Mesenchymal stem cell (in vitro differentiated cells and primary cell): ENCODE measurements at regions not wholly inside any gene's neighbourhood (a gene's known extent, or its start where the extent isn't known, plus 50 kb on each side); places are given as distances from the start of the nearest gene placed in this dataset.

Experiments used
- DNase-seq: peaks from one replicate; pipeline ENCODE4 v3.0.0-alpha.2; 2013
- H2AFZ ChIP-seq: one replicate; pipeline ENCODE4 v1.6.1; 2013; ENCODE audit warnings: low read depth, mild to moderate bottlenecking, control low read depth, inconsistent platforms, low read length, moderate library complexity
- H2AK5ac ChIP-seq: 2 replicates; pipeline ENCODE4 v1.6.1; 2013; ENCODE audit warnings: low read length, moderate library complexity, mild to moderate bottlenecking, inconsistent platforms; ENCODE audit not compliant: severe bottlenecking
- H2BK120ac ChIP-seq: one replicate; pipeline ENCODE4 v1.6.1; 2013; ENCODE audit warnings: low read depth, mild to moderate bottlenecking, inconsistent platforms, low read length, moderate library complexity
- H2BK12ac ChIP-seq, 2 experiments: one replicate each; pipeline ENCODE4 v1.6.1; 2013; ENCODE audit warnings: inconsistent platforms in 2 of 2, low read length in 2 of 2, mild to moderate bottlenecking in 2 of 2, moderate library complexity in 2 of 2, control low read depth in 1 of 2
- H2BK15ac ChIP-seq: one replicate; pipeline ENCODE4 v1.6.1; 2013; ENCODE audit warnings: mild to moderate bottlenecking, low read depth, inconsistent platforms; ENCODE audit not compliant: poor library complexity, severe bottlenecking
- H2BK5ac ChIP-seq: 2 replicates; pipeline ENCODE4 v1.6.1; 2013; ENCODE audit warnings: low read depth, mild to moderate bottlenecking, low read length, control low read depth, inconsistent platforms; ENCODE audit not compliant: poor library complexity, severe bottlenecking
- H3K14ac ChIP-seq, 2 experiments: one replicate each; pipeline ENCODE4 v1.6.1; 2013; ENCODE audit warnings: inconsistent platforms in 2 of 2, low read length in 2 of 2, control low read depth in 1 of 2, mild to moderate bottlenecking in 1 of 2, moderate library complexity in 1 of 2
- H3K18ac ChIP-seq, 2 experiments: one replicate each; pipeline ENCODE4 v1.6.1; 2013; ENCODE audit warnings: inconsistent platforms in 2 of 2, low read length in 2 of 2, control low read depth in 1 of 2, low read depth in 1 of 2, mild to moderate bottlenecking in 1 of 2
- H3K23ac ChIP-seq, 2 experiments: one replicate each; pipeline ENCODE4 v1.6.1; 2013; ENCODE audit warnings: inconsistent platforms in 2 of 2, low read length in 2 of 2, mild to moderate bottlenecking in 2 of 2, moderate library complexity in 2 of 2, control low read depth in 1 of 2
- H3K27ac ChIP-seq: 2 replicates; pipeline ENCODE4 v1.5.1; 2013; ENCODE audit warnings: mild to moderate bottlenecking, moderate library complexity, low read length, control low read depth, inconsistent platforms; ENCODE audit not compliant: poor library complexity, severe bottlenecking
- H3K27me3 ChIP-seq, 2 experiments: 2 replicates each; pipeline versions ENCODE4 v1.6.1 to v1.7.0; 2013; ENCODE audit warnings: low read length in 2 of 2, mild to moderate bottlenecking in 2 of 2, moderate library complexity in 2 of 2, control low read depth in 1 of 2, inconsistent platforms in 1 of 2; ENCODE audit not compliant: control insufficient read depth in 1 of 2, insufficient read depth in 1 of 2
- H3K36me3 ChIP-seq, 2 experiments: 2 replicates each; pipeline versions ENCODE4 v1.6.1 to v1.7.0; 2013; ENCODE audit warnings: low read length in 2 of 2, control low read depth in 1 of 2, inconsistent platforms in 1 of 2, low read depth in 1 of 2, mild to moderate bottlenecking in 1 of 2; ENCODE audit not compliant: insufficient read depth in 2 of 2, control insufficient read depth in 1 of 2
- H3K4ac ChIP-seq, 2 experiments: one replicate each; pipeline ENCODE4 v1.6.1; 2013; ENCODE audit warnings: inconsistent platforms in 2 of 2, low read length in 2 of 2, mild to moderate bottlenecking in 2 of 2, moderate library complexity in 2 of 2, control low read depth in 1 of 2, low read depth in 1 of 2
- H3K4me1 ChIP-seq: 2 replicates; pipeline ENCODE4 v1.6.1; 2013; ENCODE audit warnings: low read depth, low read length, control low read depth; ENCODE audit not compliant: control insufficient read depth, insufficient read depth
- H3K4me2 ChIP-seq: 2 replicates; pipeline ENCODE4 v1.6.1; 2013; ENCODE audit warnings: low read length, mild to moderate bottlenecking, inconsistent platforms; ENCODE audit not compliant: poor library complexity, severe bottlenecking
- H3K4me3 ChIP-seq, 2 experiments: 2 replicates each; pipeline versions ENCODE4 v1.5.1 to v1.7.0; 2013; ENCODE audit warnings: low read length in 2 of 2, mild to moderate bottlenecking in 2 of 2, control low read depth in 1 of 2, low read depth in 1 of 2; ENCODE audit not compliant: insufficient read depth in 1 of 2
- H3K79me1 ChIP-seq: replicated peaks from 2 replicates; pipeline ENCODE4 v1.6.1; 2013; ENCODE audit warnings: mild to moderate bottlenecking, control low read depth, low read length, inconsistent platforms; ENCODE audit not compliant: poor library complexity, severe bottlenecking
- H3K9ac ChIP-seq: 2 replicates; pipeline ENCODE4 v1.7.0; 2013; ENCODE audit warnings: mild to moderate bottlenecking, low read length, moderate library complexity
- H3K9me3 ChIP-seq: 2 replicates; pipeline ENCODE4 v1.7.0; 2013; ENCODE audit warnings: mild to moderate bottlenecking, low read length; ENCODE audit not compliant: control insufficient read depth
- H4K8ac ChIP-seq: one replicate; pipeline ENCODE4 v1.6.1; 2013; ENCODE audit warnings: inconsistent platforms, mild to moderate bottlenecking, low read length, moderate library complexity
- H4K91ac ChIP-seq: one replicate; pipeline ENCODE4 v1.6.1; 2013; ENCODE audit warnings: mild to moderate bottlenecking, low read length, inconsistent platforms
- WGBS: methylation state at CpG from one replicate; pipeline ENCODE4 v1.1.7; 2013; ENCODE audit warnings: mixed read lengths; 5-methylcytosine and 5-hydroxymethylcytosine counted together

GRCh38 chr20:40449144-40449690 is 239.8 kb downstream of the MAFB start:
- Histone ChIP-seq H2BK5ac (no peak overlapping the region), H3K27me3 (peaks cover 0 to 1% of the 10 kb centered on the region in 2 experiments), H3K36me3 (no peaks in the 10 kb centered on the region), H2BK120ac (no peak overlapping the region), H3K4ac (no peak overlapping the region), H3K18ac (no peak overlapping the region), H2AK5ac (no peak overlapping the region), H4K91ac (no peak overlapping the region), H2AFZ (no peak overlapping the region), H3K9me3 (no peaks in the 10 kb centered on the region), H3K4me2 (no peak overlapping the region), H3K14ac (no peak overlapping the region), H3K4me1 (no peaks in the 10 kb centered on the region), H3K9ac (no peak overlapping the region), H3K4me3 (no peak overlapping the region), H2BK12ac (no peak overlapping the region), H2BK15ac (no peak overlapping the region), H3K79me1 (no peaks in the 10 kb centered on the region), H3K27ac (no peak overlapping the region), H4K8ac (no peak overlapping the region), H3K23ac (no peak overlapping the region)
- WGBS, result 80% methylated on average over 2 of the region's 2 CpGs
- DNase-seq, result no peak

DNA sequence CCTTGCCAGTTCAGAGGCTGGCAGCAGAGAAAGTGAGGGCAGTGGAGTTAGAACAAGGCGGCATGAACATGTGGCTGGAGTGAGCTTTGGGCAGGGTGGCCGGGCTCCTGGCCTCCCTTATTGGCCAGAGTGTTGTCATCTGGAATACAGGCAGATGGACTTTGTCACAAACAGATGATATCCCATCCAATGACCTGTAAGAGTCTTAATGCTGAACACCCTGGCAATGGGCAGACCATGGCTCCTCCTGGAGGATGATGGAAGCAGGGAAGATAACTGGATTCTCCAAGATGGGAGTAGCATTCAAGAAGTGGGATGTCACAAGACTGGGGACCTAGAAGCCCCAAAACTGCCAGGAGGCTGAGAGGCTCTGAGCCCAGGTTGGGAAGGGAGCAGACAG is 242.1 kb downstream of the MAFB start:
- Histone ChIP-seq H4K91ac (no peak overlapping the region), H3K79me1 (no peaks in the 10 kb centered on the region), H3K9ac (no peak overlapping the region), H3K4me1 (no peaks in the 10 kb centered on the region), H2BK15ac (no peak overlapping the region), H2BK120ac (no peak overlapping the region), H3K4me3 (no peak overlapping the region), H2BK5ac (no peak overlapping the region), H3K27ac (no peak overlapping the region), H3K27me3 (peaks cover 0 to 4% of the 10 kb centered on the region in 2 experiments), H3K4ac (no peak overlapping the region), H4K8ac (no peak overlapping the region), H2AFZ (no peak overlapping the region), H3K18ac (peak overlapping the region in 1 of 2 experiments; percentile 22), H3K36me3 (no peaks in the 10 kb centered on the region), H3K4me2 (no peak overlapping the region), H3K23ac (no peak overlapping the region), H2AK5ac (no peak overlapping the region), H3K14ac (no peak overlapping the region), H2BK12ac (no peak overlapping the region), H3K9me3 (no peaks in the 10 kb centered on the region)
- WGBS, result 69% methylated on average over 2 of the region's 2 CpGs
- no peak for DNase-seq

- no peak for DNase-seq
- no peak overlapping the region for H2BK5ac ChIP-seq
- no peak overlapping the region for H3K9ac ChIP-seq
- no peaks in the 10 kb centered on the region for H3K79me1 ChIP-seq
- 93% methylated on average over 8 of the region's 8 CpGs for WGBS
- no peak overlapping the region for H3K18ac ChIP-seq
- H2BK120ac ChIP-seq, result no peak overlapping the region
- H3K9me3 ChIP-seq, result no peaks in the 10 kb centered on the region
- H3K4me1 ChIP-seq, result no peaks in the 10 kb centered on the region
- H2BK12ac ChIP-seq, result no peak overlapping the region
- H3K23ac ChIP-seq, result no peak overlapping the region
- H2BK15ac ChIP-seq, result no peak overlapping the region
- H3K27ac ChIP-seq, result no peak overlapping the region
- H3K4me2 ChIP-seq, result no peak overlapping the region
- no peak overlapping the region for H2AK5ac ChIP-seq
- H3K36me3 ChIP-seq, result no peaks in the 10 kb centered on the region
- no peak overlapping the region for H4K8ac ChIP-seq
- H3K27me3 ChIP-seq, result peaks cover 0 to 4% of the 10 kb centered on the region in 2 experiments
- H3K14ac ChIP-seq, result no peak overlapping the region
- no peak overlapping the region for H3K4me3 ChIP-seq
- H2AFZ ChIP-seq, result no peak overlapping the region
- H4K91ac ChIP-seq, result no peak overlapping the region
- no peak overlapping the region for H3K4ac ChIP-seq
Measured at GRCh38 chr20:40444516-40444915, 244.5 kb downstream of the MAFB start.

GRCh38 chr20:40443753-40444152 is 245.3 kb downstream of the MAFB start:
- H2BK15ac ChIP-seq, result no peak overlapping the region
- no peak overlapping the region for H3K9ac ChIP-seq
- peaks cover 0 to 4% of the 10 kb centered on the region in 2 experiments for H3K27me3 ChIP-seq
- no peaks in the 10 kb centered on the region for H3K36me3 ChIP-seq
- no peak overlapping the region for H2BK5ac ChIP-seq
- H3K4me1 ChIP-seq, result no peaks in the 10 kb centered on the region
- H3K4me3 ChIP-seq, result no peak overlapping the region
- no peak overlapping the region for H3K14ac ChIP-seq
- H3K9me3 ChIP-seq, result no peaks in the 10 kb centered on the region
- H3K27ac ChIP-seq, result no peak overlapping the region
- no peak overlapping the region for H3K4ac ChIP-seq
- H2AK5ac ChIP-seq, result no peak overlapping the region
- H4K8ac ChIP-seq, result no peak overlapping the region
- H4K91ac ChIP-seq, result no peak overlapping the region
- H3K23ac ChIP-seq, result no peak overlapping the region
- 17% methylated on average over 5 of the region's 5 CpGs for whole genome bisulfite sequencing
- no peaks in the 10 kb centered on the region for H3K79me1 ChIP-seq
- no peak overlapping the region for H2AFZ ChIP-seq
- no peak overlapping the region for H3K18ac ChIP-seq
- H2BK12ac ChIP-seq, result no peak overlapping the region
- DNase-seq, result peak; percentile 25
- H3K4me2 ChIP-seq, result no peak overlapping the region
- H2BK120ac ChIP-seq, result no peak overlapping the region
